AG04450 (cell line): ENCODE measurements at regions not wholly inside any gene's neighbourhood (a gene's known extent, or its start where the extent isn't known, plus 50 kb on each side); places are given as distances from the start of the nearest gene placed in this dataset.

Source experiments
- CTCF ChIA-PET: fragments of 300-600, 350-600 bp; formaldehyde crosslinking; extraction: SDS; loops from one replicate; lab custom pipeline; 2022; ENCODE audit warnings: antibody characterized with exemption, inconsistent platforms; lab: Charles Lee
- POLR2A ChIA-PET: fragments of 350-600 bp; formaldehyde crosslinking; extraction: SDS; loops from one replicate; lab custom pipeline; 2021; ENCODE audit warnings: antibody characterized with exemption, inconsistent platforms; lab: Yijun Ruan, JAX
- DNase-seq: peaks from one replicate; pipeline ENCODE4 v3.0.0-alpha.2; 2011; ENCODE audit warnings: low read depth, low spot score
- H3K27ac ChIP-seq: one replicate; pipeline ENCODE4 v1.5.1; 2012; ENCODE audit warnings: low read depth, low read length, control low read depth
- H3K27me3 ChIP-seq: one replicate; pipeline ENCODE4 v1.6.0; 2012; ENCODE audit warnings: low read length; ENCODE audit not compliant: control insufficient read depth, insufficient read depth
- H3K4me3 ChIP-seq: 2 replicates; pipeline ENCODE4 v1.5.1; 2011; ENCODE audit warnings: mild to moderate bottlenecking, low read depth, low read length, control low read depth
- H3K9me3 ChIP-seq: 2 replicates; pipeline ENCODE4 v1.5.1; 2012; ENCODE audit warnings: low read length; ENCODE audit not compliant: control insufficient read depth, insufficient read depth
- TF ChIP-seq, protein P1 (sequence below): IDR thresholded peaks from 2 replicates; pipeline ENCODE4 v1.5.1; 2011; ENCODE audit warnings: low read depth, low read length, control low read depth, inconsistent platforms

DNA sequence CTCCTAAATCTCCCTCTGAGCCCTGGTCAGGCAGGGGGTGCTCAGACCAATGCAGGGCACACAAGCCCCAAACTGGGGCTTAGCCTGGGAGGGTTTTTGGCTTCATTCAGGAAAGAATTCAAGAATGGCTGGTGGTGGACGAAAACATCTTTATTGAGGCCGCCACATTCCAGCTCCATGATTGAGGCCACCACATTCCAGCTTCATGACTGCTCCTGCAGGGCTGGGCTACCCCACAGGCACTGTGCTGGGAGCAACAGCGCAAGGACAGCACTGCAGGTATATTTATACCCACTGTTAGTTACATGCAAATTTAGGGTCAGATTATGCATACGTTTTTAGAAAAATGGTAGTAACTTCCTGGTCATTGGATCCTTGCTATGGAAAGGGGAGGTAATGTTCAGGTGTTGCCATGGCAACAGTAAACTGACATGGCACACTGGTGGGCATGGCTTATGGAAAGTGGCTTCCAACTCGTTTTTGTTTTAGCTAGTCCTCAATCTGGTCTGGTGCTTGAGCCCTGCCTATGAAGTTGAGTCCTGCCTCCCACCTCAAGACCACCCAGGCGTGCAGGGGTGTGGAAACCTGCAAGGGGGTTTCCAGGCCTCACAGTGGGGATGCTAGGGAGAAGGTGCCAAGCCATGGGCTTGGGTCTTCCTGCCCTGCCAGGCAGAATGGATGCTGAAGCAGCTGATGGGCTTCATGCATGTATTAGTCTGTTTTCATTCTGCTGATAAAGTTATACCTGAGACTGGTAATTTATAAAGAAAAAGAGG is 348.7 kb upstream of the AJAP1 start:
- H3K9me3 ChIP-seq, result peaks cover 92% of the 10 kb centered on the region

DNA sequence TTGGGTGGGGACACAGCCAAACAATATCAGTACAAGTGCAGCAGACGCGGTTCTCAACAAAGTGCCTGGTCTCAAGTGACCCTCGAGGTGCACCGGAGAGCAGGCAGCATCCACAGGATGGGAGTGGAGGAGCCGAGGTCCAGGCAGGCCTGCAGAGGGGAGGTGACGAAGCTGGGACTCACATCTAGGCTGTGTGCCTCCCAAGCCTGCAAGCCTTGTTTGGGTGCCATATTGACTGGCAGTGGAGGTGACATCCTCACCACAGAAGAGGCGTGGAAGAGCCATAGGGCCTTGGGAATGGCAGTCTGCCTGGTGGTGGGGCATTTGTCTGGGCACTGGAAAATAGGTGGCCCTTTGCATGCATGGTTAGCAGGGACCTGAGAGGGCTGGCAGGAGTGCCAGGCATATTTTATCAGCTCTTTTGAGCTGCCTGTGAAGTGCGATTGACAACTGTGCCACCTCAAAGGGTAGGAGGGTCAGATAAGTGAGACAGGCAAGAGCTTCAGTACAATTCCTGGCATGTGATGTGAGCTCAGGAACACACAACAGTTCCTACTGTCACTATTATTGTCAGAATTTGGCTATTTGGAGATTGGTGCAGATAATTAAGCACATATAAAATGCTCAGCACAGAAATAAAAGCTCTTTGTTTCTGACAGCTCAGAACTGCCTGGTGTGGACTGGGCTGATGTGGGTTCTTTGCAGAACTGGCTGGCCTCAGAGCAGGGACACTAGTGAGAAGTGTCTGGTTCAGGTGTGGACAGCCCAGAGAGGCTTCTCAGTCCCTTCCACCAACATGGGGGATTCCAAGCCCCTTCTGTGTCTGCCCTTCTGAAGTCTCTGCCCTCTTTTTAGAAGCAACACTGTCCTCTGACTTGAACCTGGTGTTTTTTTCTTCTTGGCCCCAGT is 347.6 kb upstream of the AJAP1 start:
- TF ChIP-seq, protein P1, sequence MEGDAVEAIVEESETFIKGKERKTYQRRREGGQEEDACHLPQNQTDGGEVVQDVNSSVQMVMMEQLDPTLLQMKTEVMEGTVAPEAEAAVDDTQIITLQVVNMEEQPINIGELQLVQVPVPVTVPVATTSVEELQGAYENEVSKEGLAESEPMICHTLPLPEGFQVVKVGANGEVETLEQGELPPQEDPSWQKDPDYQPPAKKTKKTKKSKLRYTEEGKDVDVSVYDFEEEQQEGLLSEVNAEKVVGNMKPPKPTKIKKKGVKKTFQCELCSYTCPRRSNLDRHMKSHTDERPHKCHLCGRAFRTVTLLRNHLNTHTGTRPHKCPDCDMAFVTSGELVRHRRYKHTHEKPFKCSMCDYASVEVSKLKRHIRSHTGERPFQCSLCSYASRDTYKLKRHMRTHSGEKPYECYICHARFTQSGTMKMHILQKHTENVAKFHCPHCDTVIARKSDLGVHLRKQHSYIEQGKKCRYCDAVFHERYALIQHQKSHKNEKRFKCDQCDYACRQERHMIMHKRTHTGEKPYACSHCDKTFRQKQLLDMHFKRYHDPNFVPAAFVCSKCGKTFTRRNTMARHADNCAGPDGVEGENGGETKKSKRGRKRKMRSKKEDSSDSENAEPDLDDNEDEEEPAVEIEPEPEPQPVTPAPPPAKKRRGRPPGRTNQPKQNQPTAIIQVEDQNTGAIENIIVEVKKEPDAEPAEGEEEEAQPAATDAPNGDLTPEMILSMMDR, result no peak
- peaks cover 90% of the 10 kb centered on the region for H3K9me3 ChIP-seq
- ChIA-PET CTCF (no interaction called here), POLR2A (no interaction called here)
- no peaks in the 10 kb centered on the region for H3K27me3 ChIP-seq
- no peak for DNase-seq
- no peak overlapping the region for H3K27ac ChIP-seq
- H3K4me3 ChIP-seq, result no peak overlapping the region

More for the DNA sequence above, 348.7 kb upstream of the AJAP1 start:
- TF ChIP-seq, protein P1, result no peak
- ChIA-PET POLR2A (no interaction called here), CTCF (no interaction called here)
- Histone ChIP-seq H3K27me3 (no peaks in the 10 kb centered on the region), H3K27ac (no peak overlapping the region), H3K4me3 (no peak overlapping the region)
- DNase-seq, result no peak

DNA sequence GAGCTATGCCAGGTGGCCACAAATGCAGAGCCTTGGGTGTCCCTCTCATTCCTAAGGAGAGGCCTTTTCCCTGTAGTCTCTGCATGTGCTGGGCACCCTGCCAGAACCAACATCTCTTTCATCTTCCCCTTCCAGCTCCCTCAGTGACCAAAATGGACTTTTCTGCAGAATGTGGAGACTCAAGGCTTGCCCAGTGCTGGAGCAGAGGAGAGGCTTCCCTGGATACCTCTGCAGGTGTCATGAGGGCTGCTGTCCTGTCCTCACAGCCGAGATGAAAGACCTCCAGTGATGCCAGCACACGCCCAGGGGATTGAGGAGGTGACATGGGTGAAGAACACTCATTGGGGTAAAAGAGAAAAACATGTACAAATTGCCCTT is 347.0 kb upstream of the AJAP1 start:
- CTCF ChIA-PET, result no interaction called here
- DNase-seq, result no peak
- TF ChIP-seq, protein P1, result no peak
- Histone ChIP-seq H3K4me3 (no peak overlapping the region), H3K9me3 (peaks cover 83% of the 10 kb centered on the region), H3K27me3 (no peaks in the 10 kb centered on the region), H3K27ac (no peak overlapping the region)
- POLR2A ChIA-PET, result no interaction called here

DNA sequence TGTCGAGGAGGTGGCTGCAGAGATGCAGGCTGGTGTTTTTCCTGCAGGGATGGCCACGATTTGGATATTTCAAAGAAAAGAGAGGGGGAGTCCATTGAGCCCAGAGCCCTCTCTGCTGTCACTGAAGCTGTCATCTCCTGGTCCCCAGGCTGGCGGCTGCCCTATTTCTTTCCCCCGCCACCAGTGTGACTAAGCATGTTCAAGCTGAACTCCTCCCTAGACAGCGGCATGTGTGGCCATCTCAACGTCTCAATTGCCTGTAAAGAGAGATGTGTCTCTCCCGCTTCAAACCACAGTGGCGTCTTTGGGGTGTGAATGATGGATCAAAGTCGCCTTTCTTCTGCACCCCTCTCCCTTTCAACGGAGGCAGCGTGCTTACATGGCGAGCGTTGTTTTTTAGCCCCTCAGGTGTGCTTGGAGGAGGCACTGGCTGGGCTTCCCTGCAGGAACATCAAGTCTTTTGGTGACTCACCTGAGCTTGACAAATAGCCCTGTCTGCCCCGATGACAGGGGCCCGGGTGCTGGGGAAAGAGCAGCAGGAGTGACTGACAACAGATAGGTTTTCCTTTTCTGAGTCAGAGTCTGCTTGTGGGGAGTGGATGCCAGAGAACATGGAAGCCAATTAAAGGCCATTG is 346.4 kb upstream of the AJAP1 start:
- ChIA-PET CTCF (no interaction called here), POLR2A (no interaction called here)
- Histone ChIP-seq H3K27me3 (no peaks in the 10 kb centered on the region), H3K27ac (no peak overlapping the region), H3K4me3 (no peak overlapping the region), H3K9me3 (peaks cover 78% of the 10 kb centered on the region)
- no peak for DNase-seq
- TF ChIP-seq, protein P1, result no peak
